ENCODE measurements at regions not wholly inside any gene's neighbourhood (a gene's known extent, or its start where the extent isn't known, plus 50 kb on each side); places are given as distances from the start of the nearest gene placed in this dataset.

- TF ChIP-seq CTCF (IDR thresholded peaks at IDR 0.05 in 4 of 5, conservative IDR thresholded peaks at IDR 0.05 in 1 of 5) (no peak), POLR2A (IDR thresholded peaks at IDR 0.05) (no peak)
Observed at GRCh38 chr5:161190778-161191177, 338.8 kb upstream of the ATP10B start.
